ENCODE measurements at regions not wholly inside any gene's neighbourhood (a gene's known extent, or its start where the extent isn't known, plus 50 kb on each side); places are given as distances from the start of the nearest gene placed in this dataset.

- Histone ChIP-seq H3K9me3 (ENCODE audit: control insufficient read depth, low read length) (no peaks in the 10 kb centered on the region), H3K27ac (no peak overlapping the region), H3K4me2 (ENCODE audit: low read length) (no peak overlapping the region), H3K4me1 (no peaks in the 10 kb centered on the region), H3K79me2 (no peaks in the 10 kb centered on the region), H3K36me3 (ENCODE audit: control insufficient read depth, insufficient read depth, low read length) (no peaks in the 10 kb centered on the region), H3K27me3 (ENCODE audit: control insufficient read depth, insufficient read depth, low read length) (no peaks in the 10 kb centered on the region), H3K9ac (no peak overlapping the region), H2AFZ (no peak overlapping the region), H3K4me3 (ENCODE audit: low read depth, low read length) (no peak overlapping the region)
- TF ChIP-seq, protein P1, sequence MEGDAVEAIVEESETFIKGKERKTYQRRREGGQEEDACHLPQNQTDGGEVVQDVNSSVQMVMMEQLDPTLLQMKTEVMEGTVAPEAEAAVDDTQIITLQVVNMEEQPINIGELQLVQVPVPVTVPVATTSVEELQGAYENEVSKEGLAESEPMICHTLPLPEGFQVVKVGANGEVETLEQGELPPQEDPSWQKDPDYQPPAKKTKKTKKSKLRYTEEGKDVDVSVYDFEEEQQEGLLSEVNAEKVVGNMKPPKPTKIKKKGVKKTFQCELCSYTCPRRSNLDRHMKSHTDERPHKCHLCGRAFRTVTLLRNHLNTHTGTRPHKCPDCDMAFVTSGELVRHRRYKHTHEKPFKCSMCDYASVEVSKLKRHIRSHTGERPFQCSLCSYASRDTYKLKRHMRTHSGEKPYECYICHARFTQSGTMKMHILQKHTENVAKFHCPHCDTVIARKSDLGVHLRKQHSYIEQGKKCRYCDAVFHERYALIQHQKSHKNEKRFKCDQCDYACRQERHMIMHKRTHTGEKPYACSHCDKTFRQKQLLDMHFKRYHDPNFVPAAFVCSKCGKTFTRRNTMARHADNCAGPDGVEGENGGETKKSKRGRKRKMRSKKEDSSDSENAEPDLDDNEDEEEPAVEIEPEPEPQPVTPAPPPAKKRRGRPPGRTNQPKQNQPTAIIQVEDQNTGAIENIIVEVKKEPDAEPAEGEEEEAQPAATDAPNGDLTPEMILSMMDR (IDR thresholded peaks at IDR 0.05), result no peak
These were observed 119.7 kb upstream of the RPS23 start for GRCh38 chr5:82397741-82398320.

GRCh38 chr5:82396871-82397514 lies 118.8 kb upstream of the RPS23 start:
- no peak overlapping the region for H3K9ac ChIP-seq
- H3K36me3 ChIP-seq (ENCODE audit: control insufficient read depth, insufficient read depth, low read length), result no peaks in the 10 kb centered on the region
- no peaks in the 10 kb centered on the region for H3K4me1 ChIP-seq
- H3K4me2 ChIP-seq (ENCODE audit: low read length), result no peak overlapping the region
- no peaks in the 10 kb centered on the region for H3K27me3 ChIP-seq (ENCODE audit: control insufficient read depth, insufficient read depth, low read length)
- H2AFZ ChIP-seq, result no peak overlapping the region
- no peak overlapping the region for H3K4me3 ChIP-seq (ENCODE audit: low read depth, low read length)
- no peak overlapping the region for H3K27ac ChIP-seq
- H3K79me2 ChIP-seq, result no peaks in the 10 kb centered on the region
- no peaks in the 10 kb centered on the region for H3K9me3 ChIP-seq (ENCODE audit: control insufficient read depth, low read length)
- TF ChIP-seq, protein P1 (IDR thresholded peaks at IDR 0.05), result no peak

- no peak overlapping the region for H3K27ac ChIP-seq
- H3K4me3 ChIP-seq (ENCODE audit: low read depth, low read length), result no peak overlapping the region
- H3K4me1 ChIP-seq, result no peaks in the 10 kb centered on the region
- H2AFZ ChIP-seq, result no peak overlapping the region
- TF ChIP-seq, protein P1 (IDR thresholded peaks at IDR 0.05), result no peak
- no peak overlapping the region for H3K9ac ChIP-seq
- no peaks in the 10 kb centered on the region for H3K9me3 ChIP-seq (ENCODE audit: control insufficient read depth, low read length)
- no peaks in the 10 kb centered on the region for H3K36me3 ChIP-seq (ENCODE audit: control insufficient read depth, insufficient read depth, low read length)
- H3K4me2 ChIP-seq (ENCODE audit: low read length), result no peak overlapping the region
- no peaks in the 10 kb centered on the region for H3K27me3 ChIP-seq (ENCODE audit: control insufficient read depth, insufficient read depth, low read length)
- H3K79me2 ChIP-seq, result no peaks in the 10 kb centered on the region
These were observed 118.2 kb upstream of the RPS23 start for GRCh38 chr5:82396396-82396795.

- Histone ChIP-seq H3K27me3 (ENCODE audit: control insufficient read depth, insufficient read depth, low read length) (no peaks in the 10 kb centered on the region), H3K9ac (no peak overlapping the region), H3K4me3 (ENCODE audit: low read depth, low read length) (no peak overlapping the region)
These were observed 115.8 kb upstream of the RPS23 start for GRCh38 chr5:82393951-82394350.

More at GRCh38 chr5:82393951-82394350, 115.8 kb upstream of the RPS23 start:
- H3K79me2 ChIP-seq, result no peaks in the 10 kb centered on the region
- H3K4me2 ChIP-seq (ENCODE audit: low read length), result no peak overlapping the region
- H2AFZ ChIP-seq, result no peak overlapping the region
- no peaks in the 10 kb centered on the region for H3K4me1 ChIP-seq
- H3K36me3 ChIP-seq (ENCODE audit: control insufficient read depth, insufficient read depth, low read length), result no peaks in the 10 kb centered on the region
- no peaks in the 10 kb centered on the region for H3K9me3 ChIP-seq (ENCODE audit: control insufficient read depth, low read length)
- TF ChIP-seq, protein P1 (IDR thresholded peaks at IDR 0.05), result no peak
- no peak overlapping the region for H3K27ac ChIP-seq

Data from parathyroid adenoma (tissue), 2 donors.